CD4-positive, alpha-beta T cell (primary cell): ENCODE measurements at regions not wholly inside any gene's neighbourhood (a gene's known extent, or its start where the extent isn't known, plus 50 kb on each side); places are given as distances from the start of the nearest gene placed in this dataset.

Experiments used
- ATAC-seq: fragments of 200-7000 bp; cut with Tn5 transposase; one replicate; pipeline ENCODE4 v1.10.0; 2022; ENCODE audit warnings: mild to moderate bottlenecking; ENCODE audit not compliant: poor library complexity
- CTCF ChIA-PET: fragments of 350-600 bp; sonication (Branson Sonifier 250); formaldehyde crosslinking; loops from one replicate; lab custom pipeline; 2021; ENCODE audit warnings: antibody characterized with exemption, inconsistent platforms; lab: Charles Lee
- POLR2A ChIA-PET: fragments of 350-600 bp; sonication (Branson Sonifier 250); formaldehyde crosslinking; loops from one replicate; lab custom pipeline; 2021; ENCODE audit warnings: antibody characterized with exemption, inconsistent platforms; lab: Charles Lee
- DNase-seq, 14 experiments: peaks; one replicate each; pipeline ENCODE4 v3.0.0-alpha.2; 2013 to 2020; ENCODE audit warnings: mixed read lengths in 2 of 14
- H3K27ac ChIP-seq, 2 donors: one replicate each; pipeline versions ENCODE4 v1.5.1 to v1.7.0; 2013; ENCODE audit warnings: low read length in 2 of 2, low read depth in 1 of 2, mild to moderate bottlenecking in 1 of 2
- H3K27me3 ChIP-seq, 2 experiments: 1 replicate in 1 of 2; 2 replicates in 1 of 2; pipeline versions ENCODE4 v1.6.1 to v1.7.0; 2013; ENCODE audit warnings: low read length in 2 of 2, control low read depth in 1 of 2, mild to moderate bottlenecking in 1 of 2, moderate library complexity in 1 of 2; ENCODE audit not compliant: insufficient read depth in 2 of 2, control insufficient read depth in 1 of 2
- H3K36me3 ChIP-seq: one replicate; pipeline ENCODE4 v1.6.1; 2013; ENCODE audit warnings: low read length, control low read depth; ENCODE audit not compliant: insufficient read depth
- H3K4me1 ChIP-seq: one replicate; pipeline ENCODE4 v1.6.1; 2013; ENCODE audit warnings: low read length, control low read depth; ENCODE audit not compliant: insufficient read depth
- H3K4me3 ChIP-seq: one replicate; pipeline ENCODE4 v1.5.1; 2013; ENCODE audit warnings: mild to moderate bottlenecking, low read length, moderate library complexity
- H3K9me3 ChIP-seq, 2 experiments: 1 replicate in 1 of 2; 2 replicates in 1 of 2; pipeline versions ENCODE4 v1.6.1 to v1.7.0; 2013; ENCODE audit warnings: low read length in 2 of 2, mild to moderate bottlenecking in 2 of 2, control low read depth in 1 of 2, moderate library complexity in 1 of 2; ENCODE audit not compliant: control insufficient read depth in 1 of 2, insufficient read depth in 1 of 2
- H3K27ac Mint-ChIP-seq: one replicate; pipeline ENCODE4 v1.8.0; 2020; ENCODE audit warnings: mixed read lengths
- H3K27me3 Mint-ChIP-seq: one replicate; pipeline ENCODE4 v1.8.0; 2021; ENCODE audit warnings: mixed read lengths
- H3K36me3 Mint-ChIP-seq: one replicate; pipeline ENCODE4 v1.8.0; 2021; ENCODE audit warnings: low read depth, mixed read lengths
- H3K4me1 Mint-ChIP-seq: one replicate; pipeline ENCODE4 v1.8.0; 2021; ENCODE audit warnings: low read depth, mixed read lengths
- H3K4me3 Mint-ChIP-seq: one replicate; pipeline ENCODE4 v1.8.0; 2020; ENCODE audit warnings: mild to moderate bottlenecking, mixed read lengths
- H3K9me3 Mint-ChIP-seq: one replicate; pipeline ENCODE4 v1.8.0; 2020; ENCODE audit warnings: mixed read lengths
- CTCF ChIP-seq: fragments of 200-600 bp; IDR thresholded peaks from one replicate; pipeline ENCODE4 v1.8.0; 2022; ENCODE audit warnings: antibody characterized with exemption, mild to moderate bottlenecking
- intact Hi-C, 2 experiments: fragments of 100-400 bp; cut with DNase I in 1 of 2; cut with micrococcal nuclease in 1 of 2; formaldehyde crosslinking; loops; one replicate each; pipeline versions ENCODE4 v1.15.1 to v1.9.0; 2023 to 2025; cut with DNase I, micrococcal nuclease

GRCh38 chr2:6301426-6301825 lies 564.3 kb downstream of the CMPK2 start:
- H3K9me3 ChIP-seq: peaks cover 0 to 5% of the 10 kb centered on the region in 2 experiments
- H3K4me3 ChIP-seq: no peak overlapping the region
- H3K27ac ChIP-seq: no peak overlapping the region
- H3K27me3 ChIP-seq: no peaks in the 10 kb centered on the region
- no peak for TF ChIP-seq CTCF
- DNase-seq: no peak
- no peaks in the 10 kb centered on the region for H3K4me1 Mint-ChIP-seq
- H3K27me3 Mint-ChIP-seq: no peaks in the 10 kb centered on the region
- H3K36me3 ChIP-seq: no peaks in the 10 kb centered on the region
- H3K27ac Mint-ChIP-seq: no peak overlapping the region
- no peak overlapping the region for H3K4me3 Mint-ChIP-seq
- ChIA-PET CTCF (no interaction called here), POLR2A (no interaction called here)
- ATAC-seq: no peak
- intact Hi-C loops: no loop called here
- no peaks in the 10 kb centered on the region for H3K4me1 ChIP-seq
- H3K36me3 Mint-ChIP-seq: no peaks in the 10 kb centered on the region
- H3K9me3 Mint-ChIP-seq: no peaks in the 10 kb centered on the region

- intact Hi-C loops: no loop called here
- Mint-ChIP-seq H3K4me1 (no peaks in the 10 kb centered on the region), H3K9me3 (peaks cover 3% of the 10 kb centered on the region), H3K4me3 (no peak overlapping the region), H3K36me3 (no peaks in the 10 kb centered on the region), H3K27me3 (no peaks in the 10 kb centered on the region), H3K27ac (no peak overlapping the region)
- Histone ChIP-seq H3K27me3 (no peaks in the 10 kb centered on the region), H3K4me1 (no peaks in the 10 kb centered on the region), H3K27ac (no peak overlapping the region), H3K36me3 (no peaks in the 10 kb centered on the region), H3K4me3 (no peak overlapping the region), H3K9me3 (peaks cover 0 to 4% of the 10 kb centered on the region in 2 experiments)
- TF ChIP-seq CTCF: no peak
- CTCF ChIA-PET: no interaction called here
- no peak for DNase-seq
- no peak for ATAC-seq
- POLR2A ChIA-PET: no interaction called here
These were observed 556.7 kb downstream of the CMPK2 start for GRCh38 chr2:6308986-6309385.

GRCh38 chr2:6309415-6310255 lies 556.1 kb downstream of the CMPK2 start:
- Histone ChIP-seq H3K36me3 (no peaks in the 10 kb centered on the region), H3K4me3 (no peak overlapping the region), H3K4me1 (no peaks in the 10 kb centered on the region), H3K27ac (no peak overlapping the region), H3K9me3 (peaks cover 0 to 4% of the 10 kb centered on the region in 2 experiments), H3K27me3 (no peaks in the 10 kb centered on the region)
- no peak for DNase-seq
- Mint-ChIP-seq H3K9me3 (peaks cover 3% of the 10 kb centered on the region), H3K4me3 (no peak overlapping the region), H3K27ac (no peak overlapping the region), H3K27me3 (no peaks in the 10 kb centered on the region), H3K36me3 (no peaks in the 10 kb centered on the region), H3K4me1 (no peaks in the 10 kb centered on the region)
- intact Hi-C loops: no loop called here
- ChIA-PET POLR2A (no interaction called here), CTCF (no interaction called here)
- TF ChIP-seq CTCF: no peak
- ATAC-seq: no peak
